ENCODE measurements at regions not wholly inside any gene's neighbourhood (a gene's known extent, or its start where the extent isn't known, plus 50 kb on each side); places are given as distances from the start of the nearest gene placed in this dataset.

DNA sequence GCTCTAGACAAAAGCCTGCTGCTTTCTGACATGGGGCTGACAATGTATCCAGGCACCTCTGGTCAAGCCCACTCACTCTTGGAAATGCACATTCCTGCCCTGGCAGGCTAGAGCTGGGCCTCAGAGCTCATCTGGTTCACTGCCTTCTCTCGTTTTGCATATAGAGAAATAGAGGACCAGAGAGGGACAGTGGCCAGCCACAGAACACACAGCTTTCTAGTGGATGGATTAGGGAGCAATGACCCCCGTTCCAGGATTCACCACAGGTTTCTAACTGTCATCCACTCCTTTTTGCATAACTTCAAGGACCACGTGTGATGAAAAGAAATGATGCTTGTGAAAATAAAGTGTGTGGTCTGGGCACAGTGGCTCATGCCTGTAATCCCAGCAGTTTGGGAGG, 129.6 kb upstream of the IGSF21 start:
- no peak for DNase-seq
- Mint-ChIP-seq H3K27ac (no peak overlapping the region), H3K9me3 (no peaks in the 10 kb centered on the region), H3K4me1 (no peaks in the 10 kb centered on the region), H3K27me3 (peaks cover 18% of the 10 kb centered on the region), H3K4me3 (no peak overlapping the region), H3K36me3 (ENCODE audit: low read depth) (no peaks in the 10 kb centered on the region)
- ATAC-seq (ENCODE audit: low read depth): no peak
- intact Hi-C loops (cut with micrococcal nuclease): no loop called here
- TF ChIP-seq, protein P1, sequence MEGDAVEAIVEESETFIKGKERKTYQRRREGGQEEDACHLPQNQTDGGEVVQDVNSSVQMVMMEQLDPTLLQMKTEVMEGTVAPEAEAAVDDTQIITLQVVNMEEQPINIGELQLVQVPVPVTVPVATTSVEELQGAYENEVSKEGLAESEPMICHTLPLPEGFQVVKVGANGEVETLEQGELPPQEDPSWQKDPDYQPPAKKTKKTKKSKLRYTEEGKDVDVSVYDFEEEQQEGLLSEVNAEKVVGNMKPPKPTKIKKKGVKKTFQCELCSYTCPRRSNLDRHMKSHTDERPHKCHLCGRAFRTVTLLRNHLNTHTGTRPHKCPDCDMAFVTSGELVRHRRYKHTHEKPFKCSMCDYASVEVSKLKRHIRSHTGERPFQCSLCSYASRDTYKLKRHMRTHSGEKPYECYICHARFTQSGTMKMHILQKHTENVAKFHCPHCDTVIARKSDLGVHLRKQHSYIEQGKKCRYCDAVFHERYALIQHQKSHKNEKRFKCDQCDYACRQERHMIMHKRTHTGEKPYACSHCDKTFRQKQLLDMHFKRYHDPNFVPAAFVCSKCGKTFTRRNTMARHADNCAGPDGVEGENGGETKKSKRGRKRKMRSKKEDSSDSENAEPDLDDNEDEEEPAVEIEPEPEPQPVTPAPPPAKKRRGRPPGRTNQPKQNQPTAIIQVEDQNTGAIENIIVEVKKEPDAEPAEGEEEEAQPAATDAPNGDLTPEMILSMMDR (IDR thresholded peaks at IDR 0.05): no peak
- POLR2A ChIA-PET: no interaction called here
- CTCF ChIA-PET: no interaction called here

DNA sequence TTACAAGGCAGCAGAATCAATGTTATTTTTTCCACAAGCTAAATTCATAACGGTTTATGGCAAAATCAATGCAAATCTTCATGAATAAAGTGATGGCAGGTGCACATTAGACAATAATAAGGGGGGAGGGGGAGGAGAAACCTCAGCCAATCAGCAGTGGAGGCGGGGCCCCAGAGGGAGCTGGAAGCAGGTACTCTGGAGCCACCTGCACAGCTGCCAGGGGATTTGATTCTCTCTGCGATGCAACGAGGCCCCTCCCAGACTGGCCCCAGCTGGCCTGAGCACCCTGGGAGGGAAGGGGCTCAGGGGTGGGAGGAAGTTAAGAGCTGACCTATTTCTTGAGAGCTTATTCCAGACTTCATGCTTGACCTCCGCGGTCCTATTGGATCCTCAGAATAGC, 127.8 kb upstream of the IGSF21 start:
- DNase-seq: no peak
- intact Hi-C loops (cut with micrococcal nuclease): no loop called here
- H3K4me1 Mint-ChIP-seq: no peaks in the 10 kb centered on the region

DNA sequence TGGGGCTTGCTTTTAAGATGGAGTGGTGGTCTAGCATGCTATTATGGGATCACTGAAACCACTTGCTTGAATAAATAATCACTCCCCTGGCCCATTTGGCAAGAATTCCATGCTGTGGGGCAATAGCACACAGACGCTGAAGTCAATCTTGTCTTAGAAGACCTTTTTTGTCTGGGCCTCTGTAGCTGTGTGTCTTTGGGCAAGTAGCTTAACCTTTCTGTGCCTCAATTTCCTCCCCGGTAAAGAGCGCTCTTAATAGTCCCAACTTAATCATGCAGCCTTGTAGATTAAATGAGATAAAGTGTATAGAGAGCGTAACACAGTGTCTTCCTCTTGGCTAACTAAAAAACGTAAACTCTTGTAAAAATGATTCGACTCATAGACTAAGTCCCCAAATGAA, 125.4 kb upstream of the IGSF21 start:
- POLR2A ChIA-PET: no interaction called here
- Mint-ChIP-seq H3K27me3 (peaks cover 6% of the 10 kb centered on the region), H3K4me1 (no peaks in the 10 kb centered on the region), H3K9me3 (no peaks in the 10 kb centered on the region), H3K36me3 (ENCODE audit: low read depth) (no peaks in the 10 kb centered on the region), H3K27ac (no peak overlapping the region), H3K4me3 (no peak overlapping the region)
- CTCF ChIA-PET: interaction anchor here (0.6 kb wide), 1 partner anchor 9 kb away, joined by 3 read pairs; no protein-coding TSS in a partner anchor
- TF ChIP-seq, protein P1 (IDR thresholded peaks at IDR 0.05): no peak
- ATAC-seq (ENCODE audit: low read depth): no peak
- no peak for DNase-seq
- intact Hi-C loops (cut with micrococcal nuclease): no loop called here

More for the DNA sequence above, 127.8 kb upstream of the IGSF21 start:
- H3K9me3 Mint-ChIP-seq: no peaks in the 10 kb centered on the region
- peaks cover 11% of the 10 kb centered on the region for H3K27me3 Mint-ChIP-seq
- H3K27ac Mint-ChIP-seq: no peak overlapping the region
- no peaks in the 10 kb centered on the region for H3K36me3 Mint-ChIP-seq (ENCODE audit: low read depth)
- POLR2A ChIA-PET: no interaction called here
- TF ChIP-seq, protein P1 (IDR thresholded peaks at IDR 0.05): no peak
- no peak overlapping the region for H3K4me3 Mint-ChIP-seq
- CTCF ChIA-PET: no interaction called here
- no peak for ATAC-seq (ENCODE audit: low read depth)

DNA sequence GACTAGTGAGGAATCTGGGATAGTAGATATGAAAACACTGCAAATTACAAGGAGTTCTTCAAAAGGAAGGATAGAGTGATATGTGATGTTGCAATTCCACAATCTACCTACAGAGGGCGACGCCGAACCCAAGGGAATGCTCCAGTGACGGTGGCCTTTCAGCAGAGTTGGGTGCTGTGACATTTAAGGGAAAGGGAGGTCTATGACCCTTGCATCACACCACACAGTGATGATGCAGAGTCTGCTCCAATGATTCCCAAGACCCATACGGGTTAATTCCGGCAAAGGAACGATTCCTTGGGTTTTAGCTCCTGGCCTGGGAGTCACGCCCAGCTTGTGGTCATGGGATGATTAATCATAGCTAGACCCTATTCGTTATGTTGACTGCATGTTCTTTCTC, 123.0 kb upstream of the IGSF21 start:
- ATAC-seq (ENCODE audit: low read depth) (no peak), DNase-seq (no peak)
- ChIA-PET POLR2A (no interaction called here), CTCF (interaction anchor here (1.2 kb wide), 1 partner anchor 118 kb away, joined by 3 read pairs; no protein-coding TSS in a partner anchor)
- Mint-ChIP-seq H3K4me1 (no peaks in the 10 kb centered on the region), H3K27me3 (peaks cover 11% of the 10 kb centered on the region), H3K36me3 (ENCODE audit: low read depth) (no peaks in the 10 kb centered on the region), H3K4me3 (no peak overlapping the region), H3K27ac (no peak overlapping the region), H3K9me3 (no peaks in the 10 kb centered on the region)
- TF ChIP-seq, protein P1 (IDR thresholded peaks at IDR 0.05): no peak
- intact Hi-C loops (cut with micrococcal nuclease): no loop called here

DNA sequence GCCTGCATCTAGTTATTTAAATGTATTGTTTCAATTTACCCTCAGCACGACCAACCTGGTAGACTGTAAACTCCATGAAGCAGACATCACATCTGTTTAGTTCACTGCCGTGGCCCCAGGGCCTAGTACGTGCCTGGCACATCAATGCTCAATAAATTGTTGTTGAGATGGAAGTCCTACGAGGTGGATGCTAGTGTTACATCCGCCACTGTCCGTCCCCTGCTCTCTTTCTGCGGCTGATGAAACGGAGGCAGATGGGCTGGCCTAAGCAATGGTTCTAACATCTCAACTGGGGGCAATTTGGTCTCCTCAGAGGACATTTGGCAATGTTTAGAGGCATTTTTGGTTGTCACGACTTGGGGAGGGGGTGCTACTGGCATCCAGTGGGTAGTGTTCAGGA, 121.4 kb upstream of the IGSF21 start:
- DNase-seq (no peak), ATAC-seq (ENCODE audit: low read depth) (no peak)
- intact Hi-C loops (cut with micrococcal nuclease): no loop called here
- Mint-ChIP-seq H3K27me3 (peaks cover 10% of the 10 kb centered on the region), H3K4me3 (no peak overlapping the region), H3K4me1 (no peaks in the 10 kb centered on the region), H3K9me3 (peaks cover 3% of the 10 kb centered on the region), H3K36me3 (ENCODE audit: low read depth) (no peaks in the 10 kb centered on the region), H3K27ac (no peak overlapping the region)
- POLR2A ChIA-PET: no interaction called here
- CTCF ChIA-PET: no interaction called here
- TF ChIP-seq, protein P1 (IDR thresholded peaks at IDR 0.05): no peak
